ENCODE measurements at regions not wholly inside any gene's neighbourhood (a gene's known extent, or its start where the extent isn't known, plus 50 kb on each side); places are given as distances from the start of the nearest gene placed in this dataset.

GRCh38 chr11:123306531-123306930, 111.5 kb upstream of the CLMP start:
- Histone ChIP-seq H2AFZ (ENCODE audit: low read length) (no peak overlapping the region), H4K20me1 (ENCODE audit: insufficient read depth, low read length) (no peaks in the 10 kb centered on the region), H3K27me3 (replicated peaks; ENCODE audit: insufficient read depth, low read length) (no peaks in the 10 kb centered on the region), H3K27ac (ENCODE audit: low read length) (no peak overlapping the region), H3K4me3 (ENCODE audit: low read length) (no peak overlapping the region), H3K9me2 (replicated peaks; ENCODE audit: insufficient read depth, low read length) (no peaks in the 10 kb centered on the region), H3K4me2 (ENCODE audit: low read depth, low read length) (no peak overlapping the region), H3K36me3 (replicated peaks; ENCODE audit: insufficient read depth, low read length) (no peaks in the 10 kb centered on the region), H3K4me1 (ENCODE audit: low read length) (peaks cover 37% of the 10 kb centered on the region), H3K9me3 (replicated peaks; ENCODE audit: insufficient read depth, low read length) (no peaks in the 10 kb centered on the region), H3K79me2 (ENCODE audit: low read length) (no peaks in the 10 kb centered on the region), H3K9ac (ENCODE audit: low read length) (no peak overlapping the region), H3F3A (ENCODE audit: insufficient read depth, low read length) (0 out of 2 replicates have a peak, but pooled peaks cover 11% of the 10 kb centered on the region)
- no peak for DNase-seq
- TF ChIP-seq EZH2phosphoT487 (IDR thresholded peaks at IDR 0.05; ENCODE audit: low read length) (no peak), EZH2 (optimal IDR thresholded peaks at IDR 0.05; ENCODE audit: low read depth, low read length) (no peak), CTCF (IDR thresholded peaks at IDR 0.05; ENCODE audit: low read length) (no peak)

- H3K4me2 ChIP-seq (ENCODE audit: low read depth, low read length) = no peak overlapping the region
- H3K4me3 ChIP-seq (ENCODE audit: low read length) = no peak overlapping the region
- 0 out of 2 replicates have a peak, but pooled peaks cover 11% of the 10 kb centered on the region for H3F3A ChIP-seq (ENCODE audit: insufficient read depth, low read length)
- no peaks in the 10 kb centered on the region for H3K9me2 ChIP-seq (replicated peaks; ENCODE audit: insufficient read depth, low read length)
- H3K4me1 ChIP-seq (ENCODE audit: low read length) = peaks cover 43% of the 10 kb centered on the region
- no peak overlapping the region for H3K27ac ChIP-seq (ENCODE audit: low read length)
- no peak overlapping the region for H2AFZ ChIP-seq (ENCODE audit: low read length)
- no peak overlapping the region for H3K9ac ChIP-seq (ENCODE audit: low read length)
- H3K9me3 ChIP-seq (replicated peaks; ENCODE audit: insufficient read depth, low read length) = no peaks in the 10 kb centered on the region
- no peak for TF ChIP-seq EZH2 (optimal IDR thresholded peaks at IDR 0.05; ENCODE audit: low read depth, low read length)
- TF ChIP-seq EZH2phosphoT487 (IDR thresholded peaks at IDR 0.05; ENCODE audit: low read length) = no peak
- TF ChIP-seq CTCF (IDR thresholded peaks at IDR 0.05; ENCODE audit: low read length) = no peak
- H4K20me1 ChIP-seq (ENCODE audit: insufficient read depth, low read length) = no peaks in the 10 kb centered on the region
- no peaks in the 10 kb centered on the region for H3K79me2 ChIP-seq (ENCODE audit: low read length)
- H3K36me3 ChIP-seq (replicated peaks; ENCODE audit: insufficient read depth, low read length) = no peaks in the 10 kb centered on the region
- DNase-seq = no peak
- no peaks in the 10 kb centered on the region for H3K27me3 ChIP-seq (replicated peaks; ENCODE audit: insufficient read depth, low read length)
These were observed 110.7 kb upstream of the CLMP start for GRCh38 chr11:123305601-123306375.

GRCh38 chr11:123304828-123305466, 109.9 kb upstream of the CLMP start:
- H3F3A ChIP-seq (ENCODE audit: insufficient read depth, low read length) = 0 out of 2 replicates have a peak, but pooled peaks cover 11% of the 10 kb centered on the region
- H3K4me1 ChIP-seq (ENCODE audit: low read length) = peaks cover 43% of the 10 kb centered on the region
- H3K27me3 ChIP-seq (replicated peaks; ENCODE audit: insufficient read depth, low read length) = no peaks in the 10 kb centered on the region
- no peak overlapping the region for H3K27ac ChIP-seq (ENCODE audit: low read length)
- H3K9me3 ChIP-seq (replicated peaks; ENCODE audit: insufficient read depth, low read length) = no peaks in the 10 kb centered on the region
- no peaks in the 10 kb centered on the region for H3K9me2 ChIP-seq (replicated peaks; ENCODE audit: insufficient read depth, low read length)
- H4K20me1 ChIP-seq (ENCODE audit: insufficient read depth, low read length) = no peaks in the 10 kb centered on the region
- no peak overlapping the region for H3K4me2 ChIP-seq (ENCODE audit: low read depth, low read length)
- H3K79me2 ChIP-seq (ENCODE audit: low read length) = no peaks in the 10 kb centered on the region
- H2AFZ ChIP-seq (ENCODE audit: low read length) = no peak overlapping the region
- H3K36me3 ChIP-seq (replicated peaks; ENCODE audit: insufficient read depth, low read length) = no peaks in the 10 kb centered on the region
- H3K9ac ChIP-seq (ENCODE audit: low read length) = no peak overlapping the region
- no peak for TF ChIP-seq EZH2 (optimal IDR thresholded peaks at IDR 0.05; ENCODE audit: low read depth, low read length)
- no peak for TF ChIP-seq CTCF (IDR thresholded peaks at IDR 0.05; ENCODE audit: low read length)
- no peak for TF ChIP-seq EZH2phosphoT487 (IDR thresholded peaks at IDR 0.05; ENCODE audit: low read length)
- no peak for DNase-seq
- no peak overlapping the region for H3K4me3 ChIP-seq (ENCODE audit: low read length)

Measured in MM.1S (cell line).